Activated CD4-positive, alpha-beta T cell treated with anti-CD3 and anti-CD28 coated beads for 48 hours (primary cell): ENCODE measurements at regions not wholly inside any gene's neighbourhood (a gene's known extent, or its start where the extent isn't known, plus 50 kb on each side); places are given as distances from the start of the nearest gene placed in this dataset.

Source experiments
- DNase-seq: peaks from one replicate; pipeline ENCODE4 v3.0.0-alpha.2; 2020

DNA sequence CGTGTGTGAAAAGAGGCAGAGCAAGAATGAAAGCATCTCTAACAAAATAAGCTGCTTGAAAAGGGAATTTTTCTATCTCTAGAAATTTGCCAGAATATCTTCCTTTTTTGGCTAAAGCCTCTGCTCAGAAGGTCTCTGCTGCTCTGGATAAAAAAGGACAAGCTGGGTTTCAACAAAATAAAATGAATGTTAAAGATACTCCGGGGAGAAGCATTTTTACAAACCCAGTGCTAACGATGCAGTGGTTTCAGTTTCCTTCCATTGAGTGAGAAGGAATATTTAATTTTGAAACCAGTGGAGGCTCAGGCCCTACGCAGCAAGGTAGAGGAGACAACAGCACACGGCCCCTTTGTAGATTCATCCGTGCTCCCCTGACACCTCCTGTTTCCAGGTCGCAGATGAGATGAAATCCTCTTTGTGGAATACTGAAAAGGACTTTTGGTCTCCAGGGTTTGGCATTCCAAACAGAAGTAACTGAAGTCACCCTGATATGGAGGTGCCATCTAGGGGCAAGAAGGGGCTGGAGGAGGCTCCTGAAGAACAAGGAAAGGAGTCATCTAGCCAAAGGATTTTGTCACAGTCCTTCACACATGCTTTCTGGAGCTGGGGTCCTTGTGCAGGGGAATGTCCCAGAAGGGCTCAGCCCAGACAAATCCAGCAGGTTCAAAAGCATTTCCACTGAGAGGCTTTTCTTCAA is 65.7 kb upstream of the SYT6 start:
- no peak for DNase-seq

DNA sequence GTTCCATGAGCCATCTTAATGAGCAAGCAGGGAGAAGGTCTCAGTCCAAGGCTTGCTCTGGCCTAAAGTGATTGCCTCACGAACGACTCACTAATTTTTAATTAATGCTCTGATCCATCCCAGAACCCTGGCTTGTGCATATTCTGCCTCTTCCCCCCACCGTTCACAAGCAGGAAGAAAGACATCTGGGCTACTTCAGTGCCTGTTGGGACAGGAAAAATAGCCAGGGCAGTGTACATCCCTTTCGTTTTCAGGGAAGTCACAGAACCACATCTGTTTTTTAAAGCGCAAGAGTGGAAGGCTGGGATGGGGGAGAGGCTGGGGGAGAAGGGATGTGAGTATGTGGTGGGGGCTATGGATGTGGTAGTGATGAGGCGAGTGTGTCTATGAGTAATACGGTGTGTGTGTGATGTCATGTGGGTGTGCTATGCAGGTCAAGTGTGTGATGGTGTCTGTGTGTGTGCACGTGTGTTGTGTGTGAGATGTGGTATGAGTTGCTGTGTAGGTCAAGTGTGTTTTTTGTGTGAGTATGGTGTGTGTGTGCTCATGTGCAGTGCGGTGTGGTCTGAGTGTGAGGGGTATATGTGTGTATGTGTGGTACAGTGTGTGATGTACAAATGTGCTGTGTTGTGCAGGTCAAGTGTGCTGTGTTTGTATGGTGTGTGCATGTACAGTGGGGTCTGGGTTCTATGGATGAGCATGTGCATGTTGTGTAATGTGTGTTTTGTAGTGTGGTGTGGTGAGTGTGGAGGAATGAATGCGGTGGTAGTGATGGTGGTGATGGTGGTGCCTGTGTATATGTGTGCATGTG is 64.9 kb upstream of the SYT6 start:
- DNase-seq, result no peak

- no peak for DNase-seq
Observed at GRCh38 chr1:114216431-114217173, 62.9 kb upstream of the SYT6 start.

DNA sequence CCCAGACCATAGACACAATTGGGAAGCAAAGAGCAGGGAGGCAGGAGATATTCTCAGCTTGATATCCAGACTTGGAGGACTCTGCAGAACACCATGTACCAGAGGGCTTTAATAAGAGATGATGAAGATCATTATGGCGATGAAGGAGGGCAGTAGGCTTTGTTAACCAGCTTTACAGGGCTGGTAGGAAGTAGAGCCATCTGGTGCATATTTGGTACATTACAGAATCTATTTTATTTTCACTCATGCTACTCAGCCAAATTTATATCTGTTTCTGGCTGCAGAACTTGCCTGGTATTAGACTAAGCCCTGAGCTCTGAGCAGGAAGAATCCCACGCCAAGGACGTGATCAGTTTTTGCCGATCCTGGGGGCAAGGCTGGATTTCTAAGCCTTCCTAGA is 61.8 kb upstream of the SYT6 start:
- no peak for DNase-seq

DNA sequence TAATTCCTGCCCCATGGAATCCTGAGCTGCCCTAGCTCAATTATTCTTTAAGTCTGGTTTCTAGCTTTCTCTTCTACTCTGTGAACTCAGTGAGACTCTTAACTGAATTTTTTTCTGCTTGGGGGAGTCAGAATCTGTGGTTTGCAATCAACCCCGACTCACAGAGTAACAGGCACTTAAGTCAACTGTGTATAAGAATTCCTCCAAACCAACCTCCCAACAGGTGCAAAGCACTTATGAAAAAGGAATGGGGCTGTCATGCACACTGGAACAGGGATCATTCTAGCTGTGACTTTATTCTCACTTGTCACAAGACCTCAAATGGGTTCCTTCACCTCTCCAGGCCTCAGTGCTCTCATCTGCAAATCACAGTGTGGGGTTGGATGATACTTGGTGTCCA is 60.3 kb upstream of the SYT6 start:
- no peak for DNase-seq

DNA sequence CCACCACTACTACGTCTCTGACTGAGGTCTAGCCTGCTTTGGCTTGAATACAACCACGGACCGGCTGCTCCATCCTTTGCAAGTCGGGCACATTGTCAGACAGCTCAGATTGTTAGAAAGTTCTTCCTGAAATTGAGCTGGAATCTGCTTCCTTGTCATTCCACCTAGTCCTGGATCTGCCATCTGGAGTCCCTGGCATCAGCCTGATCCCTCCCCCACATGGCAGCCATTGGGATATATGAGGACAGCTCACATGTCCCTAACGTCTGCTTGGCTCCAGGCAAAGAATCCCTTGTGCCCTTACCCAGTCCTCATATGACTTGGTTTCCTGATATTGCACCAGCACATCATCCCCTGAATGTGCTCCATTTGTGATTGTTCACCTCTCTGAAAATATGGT is 56.3 kb upstream of the SYT6 start:
- DNase-seq, result no peak

DNA sequence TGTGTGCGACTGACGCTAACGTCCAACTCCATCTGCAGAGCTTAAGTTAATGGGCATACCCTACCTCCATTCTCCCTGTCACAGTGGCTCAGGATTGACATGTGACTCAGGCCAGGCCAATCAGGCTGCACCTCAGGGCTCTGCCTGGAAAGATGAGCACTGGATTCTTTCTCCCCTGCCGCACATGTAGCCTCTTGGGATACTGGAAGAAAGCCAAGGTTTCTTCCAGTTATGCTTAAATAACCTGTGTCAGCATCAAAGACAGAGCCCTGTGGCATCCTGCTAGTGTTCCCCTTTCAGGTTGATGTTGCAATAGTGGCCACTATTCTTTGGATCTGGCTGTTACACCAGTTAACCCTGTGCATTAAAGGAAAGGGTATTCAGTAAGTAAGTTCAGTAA is 55.0 kb upstream of the SYT6 start:
- no peak for DNase-seq

DNA sequence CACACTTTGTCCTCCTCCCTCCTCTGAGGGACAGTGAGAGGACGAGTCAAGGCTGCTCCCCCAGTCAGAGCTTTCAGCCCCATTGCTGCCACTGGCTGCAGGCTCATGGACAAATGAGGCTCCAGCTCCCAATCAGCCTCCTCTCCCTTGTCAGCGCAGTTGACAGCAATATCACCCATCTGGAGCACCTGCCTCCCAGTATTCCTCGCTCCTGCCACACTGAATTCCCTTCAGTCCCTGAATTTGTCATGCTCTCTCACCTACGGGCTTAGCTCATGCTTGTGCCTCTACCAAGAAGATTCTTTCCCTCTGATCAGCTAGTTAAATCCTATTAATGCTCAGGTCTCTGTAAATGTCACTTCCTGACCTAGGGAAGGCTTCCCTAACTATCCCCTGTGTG is 54.4 kb upstream of the SYT6 start:
- no peak for DNase-seq

- no peak for DNase-seq
Observed at GRCh38 chr1:114207635-114208034, 54.0 kb upstream of the SYT6 start.

GRCh38 chr1:114206392-114206791 is 52.7 kb upstream of the SYT6 start:
- DNase-seq, result no peak

DNA sequence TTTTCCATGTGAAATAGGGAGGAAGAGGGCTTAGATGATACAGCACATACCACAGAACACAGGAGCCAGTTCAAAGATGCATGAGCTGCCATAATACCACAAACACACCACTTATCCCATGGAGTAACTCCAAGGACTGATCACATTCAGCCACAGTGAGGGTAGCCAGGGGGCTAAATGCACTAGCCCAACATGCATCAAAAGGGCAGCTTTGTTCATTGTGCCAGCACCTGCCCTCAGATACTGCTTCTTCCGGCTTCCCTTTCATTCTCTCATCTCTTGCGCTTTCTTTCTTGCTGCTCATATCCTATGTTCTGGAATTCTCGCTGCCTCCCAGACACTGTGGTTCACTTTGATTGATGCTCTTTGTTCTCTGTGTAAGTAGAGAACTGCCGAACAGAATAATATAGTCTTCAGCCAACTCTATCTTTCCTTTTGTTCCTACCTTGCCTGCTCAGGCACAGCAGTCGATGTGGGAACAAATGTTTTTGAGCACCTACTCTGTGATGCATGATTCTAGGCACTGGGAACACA is 50.0 kb upstream of the SYT6 start:
- no peak for DNase-seq
